ENCODE measurements at regions not wholly inside any gene's neighbourhood (a gene's known extent, or its start where the extent isn't known, plus 50 kb on each side); places are given as distances from the start of the nearest gene placed in this dataset.
A peak's percentile ranks its signal among the peaks of the same experiment; 100 is the strongest.

DNA sequence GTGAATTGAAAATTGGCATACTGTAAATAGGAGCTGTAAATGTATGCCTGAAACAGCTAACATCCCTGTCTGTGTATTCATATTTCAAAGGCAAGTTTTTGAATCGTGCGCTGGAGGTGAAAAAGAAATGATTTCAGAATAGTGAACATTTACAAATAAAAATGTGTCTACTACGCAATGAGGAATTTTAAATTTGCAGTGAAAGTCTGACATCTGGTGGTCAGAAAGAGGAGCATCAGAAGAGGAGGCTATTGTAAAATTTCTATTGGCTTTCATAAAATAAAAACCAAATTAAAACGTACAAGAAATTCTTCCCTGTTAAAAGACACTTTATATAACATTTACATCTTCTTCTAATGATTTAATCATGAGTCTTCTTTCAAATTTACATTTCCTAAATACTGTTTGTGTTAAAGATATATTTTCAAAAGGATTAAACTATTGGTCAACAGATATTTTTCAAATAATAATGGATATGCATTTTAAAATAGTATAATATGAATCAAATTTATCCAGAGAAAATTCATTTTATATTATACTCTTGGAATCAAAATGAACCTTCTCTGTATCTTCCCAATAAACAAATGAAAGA, 113.7 kb upstream of the RRP15 start:
- TF ChIP-seq, protein P1, sequence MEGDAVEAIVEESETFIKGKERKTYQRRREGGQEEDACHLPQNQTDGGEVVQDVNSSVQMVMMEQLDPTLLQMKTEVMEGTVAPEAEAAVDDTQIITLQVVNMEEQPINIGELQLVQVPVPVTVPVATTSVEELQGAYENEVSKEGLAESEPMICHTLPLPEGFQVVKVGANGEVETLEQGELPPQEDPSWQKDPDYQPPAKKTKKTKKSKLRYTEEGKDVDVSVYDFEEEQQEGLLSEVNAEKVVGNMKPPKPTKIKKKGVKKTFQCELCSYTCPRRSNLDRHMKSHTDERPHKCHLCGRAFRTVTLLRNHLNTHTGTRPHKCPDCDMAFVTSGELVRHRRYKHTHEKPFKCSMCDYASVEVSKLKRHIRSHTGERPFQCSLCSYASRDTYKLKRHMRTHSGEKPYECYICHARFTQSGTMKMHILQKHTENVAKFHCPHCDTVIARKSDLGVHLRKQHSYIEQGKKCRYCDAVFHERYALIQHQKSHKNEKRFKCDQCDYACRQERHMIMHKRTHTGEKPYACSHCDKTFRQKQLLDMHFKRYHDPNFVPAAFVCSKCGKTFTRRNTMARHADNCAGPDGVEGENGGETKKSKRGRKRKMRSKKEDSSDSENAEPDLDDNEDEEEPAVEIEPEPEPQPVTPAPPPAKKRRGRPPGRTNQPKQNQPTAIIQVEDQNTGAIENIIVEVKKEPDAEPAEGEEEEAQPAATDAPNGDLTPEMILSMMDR (IDR thresholded peaks at IDR 0.05) = peak; percentile 33 to 67 (median 63)
- TF ChIP-seq POLR2A (IDR thresholded peaks at IDR 0.05) = no peak

Measured in breast epithelium (tissue), 3 donors.